CMK (cell line): ENCODE measurements at regions not wholly inside any gene's neighbourhood (a gene's known extent, or its start where the extent isn't known, plus 50 kb on each side); places are given as distances from the start of the nearest gene placed in this dataset.
"Not testable (repeated sequence)": the region's sequence is repeated elsewhere in the genome, so short reads cannot be mapped to it uniquely, and the experiment has no call there.

Source experiments
- DNase-seq: peaks from one replicate; pipeline ENCODE4 v3.0.0-alpha.2; 2010; ENCODE audit warnings: low read depth

DNA sequence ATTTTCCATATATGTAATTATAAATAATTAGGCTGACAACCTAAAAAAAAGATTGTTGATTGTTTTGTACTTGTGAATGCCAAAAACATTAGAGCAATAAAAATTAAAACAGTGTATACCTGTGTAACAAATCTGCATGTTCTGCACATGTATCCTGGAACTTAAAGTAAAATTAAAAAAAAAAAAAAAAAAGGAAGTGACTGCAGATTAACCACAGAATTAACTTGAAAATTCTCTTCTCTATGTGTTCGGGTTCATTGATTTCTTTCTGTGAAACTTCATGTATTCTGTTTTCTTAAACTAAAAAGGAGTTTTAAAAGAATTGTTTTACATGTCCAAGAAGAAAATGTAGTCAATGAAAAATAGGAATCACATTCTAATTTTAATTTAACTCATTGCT is 95.7 kb downstream of the FASLG start:
- DNase-seq, result no peak

DNA sequence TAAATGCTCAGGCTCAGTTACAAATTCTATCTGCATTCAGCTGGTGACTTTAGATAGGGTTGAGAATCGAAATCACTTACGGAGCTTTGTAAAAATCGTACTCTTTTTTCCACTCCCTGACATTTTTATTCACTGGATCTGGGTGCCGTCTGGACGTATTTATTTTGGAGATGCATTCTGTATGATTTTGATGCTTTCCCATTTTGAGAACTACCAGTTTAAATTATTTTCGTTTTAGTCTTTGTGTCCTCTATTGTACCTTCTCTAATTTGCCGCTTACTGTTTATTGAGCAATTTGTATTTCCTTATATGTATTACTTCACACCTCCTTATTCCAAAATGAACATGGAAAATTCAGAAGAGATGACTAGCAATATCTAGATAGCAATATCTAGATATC is 96.2 kb downstream of the FASLG start:
- no peak for DNase-seq

DNA sequence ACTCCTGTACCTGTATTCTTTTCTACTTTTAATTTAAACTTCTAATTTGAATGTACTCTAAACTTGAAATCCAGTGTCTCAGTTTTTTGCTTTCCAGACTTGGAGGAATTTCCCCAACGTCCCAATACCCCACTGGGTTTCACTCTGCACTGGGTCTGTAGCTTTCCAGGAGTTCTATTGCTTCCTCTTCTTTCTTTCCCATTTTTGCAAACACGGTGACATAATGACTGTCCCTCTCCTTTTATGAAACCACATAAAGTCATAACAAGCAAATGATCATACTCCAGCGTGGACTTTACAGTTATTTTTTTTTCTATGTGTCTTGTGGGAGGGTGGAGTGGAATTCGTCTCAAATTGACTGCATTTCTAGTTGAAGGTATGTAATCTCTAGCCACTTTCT is 97.1 kb downstream of the FASLG start:
- DNase-seq, result no peak

DNA sequence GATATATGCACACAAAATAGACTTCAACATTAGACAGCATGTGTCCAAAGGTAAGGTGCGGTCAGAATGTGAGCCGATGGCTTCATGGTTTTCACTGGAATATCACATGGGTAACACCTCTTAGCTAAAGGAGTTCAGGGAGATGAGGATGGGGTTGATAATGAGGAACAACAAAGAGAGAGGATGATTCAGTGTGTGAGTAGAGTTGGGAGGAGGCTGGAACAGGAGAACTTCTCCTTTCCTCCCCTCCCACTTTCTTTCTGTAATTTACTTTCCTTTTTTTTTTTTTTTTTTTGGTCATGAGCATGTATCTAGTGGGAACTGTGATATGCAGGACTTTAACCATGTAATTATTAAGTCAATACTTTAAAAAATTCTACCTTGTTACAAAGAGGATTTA is 99.4 kb downstream of the FASLG start:
- DNase-seq, result no peak

DNA sequence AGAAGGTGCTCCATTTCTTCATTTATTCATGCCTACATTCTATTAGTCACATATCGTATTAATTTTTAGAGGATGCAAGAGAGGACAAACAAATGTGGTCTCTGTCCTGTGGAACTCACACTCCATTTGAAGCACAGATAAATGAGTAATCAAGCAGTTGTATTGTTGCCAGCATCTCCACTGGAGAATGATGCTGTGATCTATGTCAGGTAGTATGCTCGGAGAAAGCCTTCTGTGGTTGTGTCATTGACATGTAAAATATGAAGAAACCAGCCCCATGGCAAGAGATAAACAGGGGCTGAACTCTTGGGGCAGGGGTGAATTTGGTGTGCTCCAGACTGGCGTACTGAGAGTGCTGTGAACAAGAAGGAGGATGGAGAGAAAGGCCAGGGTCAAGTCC is 101.2 kb downstream of the FASLG start:
- DNase-seq, result no peak

DNA sequence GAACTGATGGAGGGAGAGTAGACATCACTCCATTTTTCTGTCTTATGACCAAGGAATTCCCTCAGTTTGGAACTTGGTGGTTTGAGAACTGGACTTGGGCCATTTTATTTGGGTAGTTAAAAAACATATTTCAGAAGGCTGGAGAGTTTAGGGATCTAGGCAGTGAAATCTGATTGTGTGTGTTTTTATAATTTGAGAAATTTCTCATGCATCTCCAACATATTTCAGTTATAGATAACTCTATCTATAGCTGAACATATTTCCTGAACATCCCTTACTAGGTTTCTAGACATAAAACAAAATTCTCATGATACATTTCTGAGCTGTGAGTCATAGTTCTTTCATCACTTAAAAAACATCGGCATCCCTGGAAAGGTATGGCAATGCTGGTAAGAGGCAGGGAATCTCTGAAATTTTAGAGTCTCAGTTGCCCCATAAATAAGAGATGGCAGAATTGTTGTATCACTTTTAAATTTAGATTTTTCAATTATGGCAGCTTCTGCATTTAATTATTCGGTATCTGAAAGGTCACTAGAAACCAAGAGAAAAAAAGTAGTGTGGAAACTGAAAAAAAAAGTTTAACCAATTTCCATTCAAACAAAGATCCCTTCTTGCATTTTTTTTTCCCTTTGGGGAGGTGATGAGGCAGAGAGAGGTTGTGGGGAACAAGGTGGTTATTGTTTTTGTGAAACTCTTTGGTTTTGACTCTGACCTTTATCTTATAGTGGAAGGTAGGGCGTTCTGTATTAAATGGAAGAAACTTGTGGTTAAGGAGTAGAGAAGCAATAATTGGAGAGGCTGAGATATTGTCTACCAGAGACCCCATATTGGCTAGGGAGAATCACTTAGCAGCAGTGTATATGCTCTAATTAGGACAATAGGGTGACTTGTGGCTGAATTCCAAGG is 102.9 kb downstream of the FASLG start:
- no peak for DNase-seq

DNA sequence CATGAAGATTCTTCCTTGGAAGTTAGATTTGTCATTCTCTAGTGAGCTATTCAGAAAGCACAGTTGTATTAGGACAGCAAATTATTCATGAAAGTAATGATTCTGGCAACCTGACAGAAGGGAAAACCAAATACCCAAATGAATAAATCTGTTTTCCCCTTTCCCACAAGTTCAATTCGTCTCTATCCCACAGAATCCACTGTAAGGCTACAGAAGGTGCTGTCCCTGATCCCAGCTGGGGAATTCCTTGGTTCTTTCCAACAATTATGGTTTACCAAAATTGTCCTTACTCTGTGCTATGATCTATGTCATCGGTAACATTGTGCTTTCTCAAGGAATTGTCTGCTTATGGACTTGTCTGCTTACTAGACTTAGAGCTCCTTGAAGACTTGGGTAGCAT is 104.2 kb downstream of the FASLG start:
- no peak for DNase-seq

DNA sequence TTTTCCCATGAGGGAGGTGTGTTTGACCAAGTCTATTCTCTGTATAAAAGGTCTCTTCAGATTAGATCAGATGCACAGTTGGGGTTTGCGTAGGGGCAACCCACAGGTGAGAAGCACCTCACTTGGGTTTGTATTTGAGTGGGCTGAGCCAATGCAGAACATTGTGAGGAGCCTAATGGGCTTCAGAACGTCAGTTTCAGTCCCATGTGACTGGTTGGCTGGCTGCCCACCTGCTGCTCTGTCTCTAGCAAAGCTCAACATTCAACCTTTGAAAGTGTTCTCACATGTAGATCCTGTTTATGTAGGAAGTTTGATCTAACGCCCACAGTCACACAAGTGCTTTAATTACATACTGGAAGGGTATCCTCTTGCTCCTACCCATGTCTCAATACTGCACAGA is 105.5 kb downstream of the FASLG start:
- DNase-seq, result no peak

DNA sequence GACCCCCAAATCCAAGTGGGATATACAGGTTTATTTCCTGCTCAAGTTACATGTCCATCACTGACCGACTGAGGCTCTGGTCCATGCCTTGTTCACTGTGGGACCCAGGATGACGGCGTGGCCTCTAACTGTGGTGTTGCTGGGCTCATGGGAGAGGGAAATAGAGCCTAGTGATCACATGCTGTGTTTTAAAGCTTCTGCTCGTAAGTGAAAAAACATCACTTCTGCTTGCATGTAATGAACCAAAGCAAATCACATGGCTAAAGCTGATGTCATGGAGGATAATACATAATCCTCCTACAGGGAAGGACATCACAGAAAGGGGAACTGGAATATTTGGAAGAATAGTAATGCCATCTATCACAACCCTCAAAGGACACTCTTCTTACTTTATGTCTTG is 107.6 kb downstream of the FASLG start:
- no peak for DNase-seq

DNA sequence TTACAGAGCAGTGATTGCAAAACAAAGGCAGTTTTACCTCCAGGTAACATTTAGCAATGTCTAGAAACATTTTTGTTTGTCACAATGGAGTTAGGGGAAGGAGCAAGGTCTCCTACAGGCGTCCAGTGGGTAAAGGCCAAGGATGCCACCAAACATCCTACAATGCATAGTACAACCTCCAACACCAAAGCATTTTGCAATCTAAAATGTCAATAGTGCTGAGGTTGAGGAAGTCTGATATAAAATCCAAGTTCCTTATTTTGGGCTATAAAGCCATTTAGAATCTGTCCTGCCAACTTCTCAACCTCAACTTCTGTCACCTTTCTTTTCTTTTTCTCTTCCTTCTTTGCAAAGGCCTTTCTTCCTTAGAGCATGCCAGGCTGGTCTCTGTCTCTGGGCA is 111.2 kb downstream of the FASLG start:
- DNase-seq, result no peak

DNA sequence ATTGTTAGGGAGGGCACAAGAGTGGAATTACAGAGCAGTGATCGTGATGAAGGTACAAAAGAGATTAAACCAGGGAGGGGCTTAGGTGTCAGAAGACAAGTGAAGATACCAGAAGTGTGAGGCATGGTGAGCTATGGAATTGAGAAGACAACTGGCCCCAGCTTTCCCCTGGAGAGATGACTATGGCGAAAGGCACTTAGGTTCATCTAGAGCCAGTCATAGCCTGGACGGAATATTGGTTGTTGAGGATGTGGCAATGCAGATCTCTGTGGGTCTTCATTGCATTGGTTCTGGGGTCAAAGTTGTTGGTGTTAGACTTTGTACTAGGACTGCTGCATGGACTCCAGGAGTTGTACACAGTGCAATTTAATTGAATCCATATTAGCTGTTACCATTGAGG is 115.7 kb downstream of the FASLG start:
- DNase-seq, result no peak

DNA sequence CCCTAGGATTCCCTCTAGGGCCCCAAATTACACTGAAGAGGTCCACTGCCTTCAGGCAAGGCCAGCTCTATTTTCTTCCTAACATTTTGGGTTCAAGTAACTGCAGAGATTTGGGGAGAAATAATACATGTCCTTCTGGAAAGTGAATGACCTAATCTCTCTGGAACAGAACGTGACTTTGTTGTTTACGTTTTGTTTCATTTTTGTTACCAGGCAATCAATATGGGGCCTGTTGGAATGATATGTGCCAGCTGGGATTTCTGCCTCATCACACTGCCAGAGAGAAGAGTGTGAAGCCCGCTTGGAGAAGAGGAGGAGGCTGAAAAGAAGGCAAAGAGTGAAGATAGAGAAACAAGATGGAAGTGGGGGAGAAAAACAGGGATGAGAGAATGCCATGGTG is 116.7 kb downstream of the FASLG start:
- no peak for DNase-seq

DNA sequence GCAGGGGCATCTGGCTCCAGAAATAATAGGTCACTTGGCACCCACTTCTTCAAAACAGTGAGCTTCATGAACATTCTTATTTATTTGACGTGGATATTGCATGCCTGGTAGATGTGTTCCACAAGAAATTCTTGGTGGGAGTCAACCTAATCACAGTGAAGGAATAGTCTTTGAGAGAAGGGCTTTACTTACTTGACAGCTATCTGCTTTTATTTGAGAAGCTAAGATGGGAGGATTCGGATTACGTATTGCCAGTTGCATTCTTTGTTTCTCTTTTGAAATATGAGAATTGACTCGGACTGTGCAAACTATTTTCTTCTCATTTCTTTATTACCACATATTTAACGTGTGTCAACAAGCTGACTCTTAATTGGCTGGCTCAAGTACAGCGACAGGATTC is 117.2 kb downstream of the FASLG start:
- no peak for DNase-seq

DNA sequence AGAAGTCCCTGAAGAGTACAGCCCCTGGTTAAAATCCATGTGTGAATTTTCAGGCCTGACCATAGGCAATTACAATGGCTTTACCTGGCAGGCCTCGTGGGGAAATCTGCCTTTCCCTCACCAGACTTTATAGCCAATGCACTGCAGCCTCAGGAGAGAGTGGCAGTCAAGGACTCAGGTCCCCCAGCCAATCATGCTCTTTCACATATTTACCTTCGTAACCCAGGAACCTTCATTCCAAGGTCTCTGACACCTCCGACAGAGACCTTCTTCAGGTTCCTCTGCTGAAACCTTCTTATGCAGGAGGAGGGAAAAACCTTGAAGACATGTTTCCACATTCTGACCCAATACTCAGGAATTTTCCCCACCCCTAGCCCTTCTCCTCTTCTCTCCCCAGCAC is 118.9 kb downstream of the FASLG start:
- DNase-seq, result no peak

DNA sequence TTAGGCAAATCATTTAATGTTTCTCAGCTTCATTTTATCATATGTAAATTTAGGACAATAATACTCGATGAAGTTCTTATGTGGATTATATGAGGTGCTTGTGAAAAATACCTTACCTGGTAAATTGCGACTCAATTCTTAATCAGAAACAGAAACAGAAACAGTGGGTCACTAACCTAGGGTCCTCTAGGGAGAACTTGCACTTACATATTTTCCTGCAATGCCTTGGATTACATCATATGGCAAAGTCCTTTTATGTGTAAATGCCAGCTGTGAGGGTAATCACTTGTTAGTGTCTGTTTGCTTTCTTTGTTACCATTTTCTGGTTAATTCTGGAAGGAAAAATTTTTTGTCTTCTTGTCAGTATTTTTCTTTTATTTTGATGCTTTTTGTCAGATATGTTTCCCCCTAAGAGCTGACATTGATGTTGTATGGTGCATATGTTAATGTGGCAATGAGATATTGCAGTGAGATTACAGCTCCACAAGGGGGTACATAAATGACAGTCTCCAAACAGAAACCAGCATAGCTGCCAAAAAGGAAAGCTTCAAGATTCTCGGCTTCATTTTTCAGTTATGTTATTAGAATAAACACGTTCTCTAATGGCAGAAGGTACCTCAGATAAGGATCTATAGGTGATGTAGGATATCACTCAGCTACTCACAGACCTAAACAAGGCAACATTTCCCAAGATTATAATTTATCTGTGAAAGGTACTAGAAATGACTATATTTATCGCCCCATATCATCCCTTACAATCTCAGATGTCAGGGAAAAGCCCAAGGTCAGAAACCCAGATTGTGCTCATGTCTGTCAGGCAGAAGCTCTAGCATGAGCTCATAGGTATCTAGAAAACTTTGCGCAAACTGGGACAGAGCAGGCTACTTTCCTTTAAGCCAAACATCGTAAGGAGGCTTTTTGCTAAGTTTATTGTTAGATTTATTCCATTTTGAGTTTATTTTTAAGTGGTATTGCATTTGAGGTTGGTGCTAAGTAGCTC is 119.9 kb downstream of the FASLG start:
- no peak for DNase-seq

DNA sequence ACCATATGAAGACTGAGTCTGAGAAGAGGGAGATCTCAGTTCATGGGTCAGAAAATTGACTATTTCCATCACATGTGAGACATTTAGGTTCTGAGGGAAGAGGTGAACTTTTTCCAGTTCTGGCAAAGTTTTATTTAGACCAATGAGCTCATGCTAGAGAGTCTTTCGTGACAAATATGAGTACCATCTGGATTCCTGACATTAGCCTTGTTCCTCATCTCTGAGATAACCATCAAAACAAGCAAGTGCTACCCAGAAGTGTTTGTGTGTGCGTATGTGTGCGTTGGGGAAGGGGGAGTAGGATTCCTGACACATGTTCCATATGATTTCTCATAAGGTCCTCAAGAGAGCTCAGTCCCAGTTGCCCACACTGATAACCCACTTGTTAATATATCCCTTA is 120.6 kb downstream of the FASLG start:
- DNase-seq, result no peak

DNA sequence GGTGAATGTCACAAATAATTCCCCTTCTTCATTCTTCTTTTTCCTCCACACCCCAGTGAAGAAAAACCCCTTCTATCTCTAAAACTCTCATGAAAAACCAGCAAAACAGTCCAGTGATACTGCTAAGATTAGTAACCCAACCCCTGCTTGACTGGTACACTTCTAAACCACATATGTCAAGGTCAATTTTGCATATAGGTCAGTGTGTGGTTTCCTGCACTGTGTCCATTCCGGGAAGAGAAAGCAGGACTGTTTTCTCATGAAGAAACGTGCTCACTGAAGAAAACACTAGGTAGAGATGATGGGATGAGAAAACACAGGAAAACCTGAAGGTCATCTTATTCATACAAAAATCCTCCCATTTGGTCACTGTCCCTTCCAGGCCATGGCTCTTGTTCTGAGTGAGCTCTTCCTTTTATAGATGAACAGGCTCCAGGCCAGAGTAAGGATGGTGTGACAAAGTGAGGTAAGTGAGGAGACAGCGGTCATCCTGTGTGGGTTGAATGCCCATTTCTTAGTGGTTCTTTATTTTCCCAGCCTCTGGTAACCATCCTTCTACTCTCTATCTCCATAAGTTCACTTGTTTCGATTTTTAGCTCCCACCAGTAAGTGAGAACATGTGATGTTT is 122.7 kb downstream of the FASLG start:
- no peak for DNase-seq

DNA sequence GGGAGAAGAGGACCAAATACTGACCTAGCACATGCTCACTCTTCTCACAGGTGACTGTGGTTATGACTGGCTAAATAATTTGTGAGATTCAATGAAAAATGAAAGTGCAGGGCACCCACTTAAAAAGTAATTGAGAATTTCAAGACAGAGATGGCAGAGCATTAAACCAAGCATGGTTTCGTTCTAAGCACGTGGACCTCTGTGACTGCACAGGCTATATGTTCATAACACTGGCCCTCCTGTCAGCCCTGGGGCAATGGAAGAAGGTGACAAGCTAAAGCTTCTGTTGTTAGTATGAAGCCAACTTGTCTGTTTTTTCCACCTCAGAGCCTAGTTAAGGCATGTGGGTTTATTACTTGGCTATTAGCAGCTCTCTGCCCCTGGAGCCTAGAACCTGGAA is 130.9 kb downstream of the FASLG start:
- no peak for DNase-seq

DNA sequence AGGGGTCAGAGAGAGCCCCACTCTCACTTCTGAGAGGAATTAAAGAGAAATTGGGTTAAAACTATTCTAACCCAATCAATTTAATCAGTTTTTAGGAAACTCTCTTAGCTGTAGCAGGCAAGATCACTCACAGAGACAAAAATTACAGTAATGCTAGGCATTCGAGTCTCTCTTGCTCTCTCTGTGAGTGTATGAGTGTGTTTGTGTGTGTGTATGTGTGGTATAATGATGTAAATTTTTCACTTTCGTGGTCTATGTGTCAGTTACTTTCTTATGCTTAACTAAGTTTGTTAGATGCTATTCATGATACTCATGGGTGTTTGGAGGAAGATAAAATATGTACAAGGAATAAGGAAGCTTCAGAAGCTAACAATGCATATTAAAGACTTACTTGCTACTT is 131.3 kb downstream of the FASLG start:
- DNase-seq, result no peak

DNA sequence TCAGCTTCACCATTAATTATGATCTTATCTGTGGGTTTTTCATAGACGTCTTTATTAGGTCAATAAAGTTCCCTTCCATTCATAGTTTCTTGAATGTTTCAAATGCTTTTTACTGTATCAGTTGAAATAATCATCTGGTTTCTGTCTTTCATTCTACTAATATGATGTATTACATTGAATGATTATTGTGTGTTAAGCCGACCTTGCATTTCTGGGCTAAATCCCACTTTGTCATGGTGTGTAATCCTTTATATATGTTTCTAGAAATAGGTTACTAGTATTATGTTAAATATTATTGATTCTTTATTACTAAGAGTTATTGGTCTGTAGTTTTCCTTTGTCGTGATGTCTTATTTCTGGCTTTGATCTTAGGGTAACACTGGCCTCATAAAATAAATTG is 134.9 kb downstream of the FASLG start:
- no peak for DNase-seq

DNA sequence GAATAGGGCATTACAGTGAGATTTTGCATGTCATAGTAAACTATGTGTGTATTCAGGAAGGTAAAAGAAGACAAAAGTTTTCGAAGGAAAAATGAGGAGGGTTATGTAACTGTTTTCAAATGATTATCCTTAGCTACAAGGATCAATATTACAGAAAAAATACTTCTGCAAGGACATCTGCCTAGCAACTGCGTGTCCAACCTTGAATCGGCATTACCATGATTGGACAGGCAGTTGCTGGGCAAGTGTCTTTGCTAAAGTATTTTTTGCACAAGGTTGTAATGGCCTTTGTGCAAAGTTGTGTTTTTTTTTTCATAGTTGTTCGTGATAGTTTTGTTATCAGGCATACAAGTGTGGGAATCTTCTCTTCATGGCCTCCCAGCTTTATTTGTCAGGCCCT is 136.8 kb downstream of the FASLG start:
- no peak for DNase-seq

DNA sequence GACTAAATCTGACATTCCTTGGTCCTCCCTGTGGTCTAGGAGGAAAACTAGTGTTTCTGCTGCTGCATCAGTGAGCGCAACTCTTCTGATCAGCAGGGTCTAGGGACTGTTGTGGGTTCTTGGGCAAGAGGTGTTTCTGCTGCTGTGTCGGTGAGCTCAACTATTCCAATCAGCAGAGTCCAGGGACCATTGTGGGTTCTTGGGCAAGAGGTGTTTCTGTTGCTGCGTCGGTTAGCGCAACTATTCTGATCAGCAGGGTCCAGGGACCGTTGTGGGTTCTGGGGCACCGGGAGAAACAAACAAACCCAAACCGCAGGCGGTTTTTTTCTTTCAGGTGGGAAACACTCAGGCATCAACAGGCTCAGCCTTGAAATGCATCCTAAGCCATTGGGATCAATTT is 140.9 kb downstream of the FASLG start:
- not testable (repeated sequence) for DNase-seq
